HUES48 (cell line): ENCODE measurements at regions not wholly inside any gene's neighbourhood (a gene's known extent, or its start where the extent isn't known, plus 50 kb on each side); places are given as distances from the start of the nearest gene placed in this dataset.

Experiments used
- H3K27ac ChIP-seq: one replicate; pipeline ENCODE4 v1.7.0; 2013; ENCODE audit warnings: low read depth, low read length, inconsistent platforms
- H3K27me3 ChIP-seq: 2 replicates; pipeline ENCODE4 v1.6.1; 2013; ENCODE audit warnings: mild to moderate bottlenecking, low read length; ENCODE audit not compliant: control insufficient read depth, insufficient read depth
- H3K36me3 ChIP-seq: 2 replicates; pipeline ENCODE4 v1.6.1; 2013; ENCODE audit warnings: low read length; ENCODE audit not compliant: control insufficient read depth, insufficient read depth
- H3K4me1 ChIP-seq: 2 replicates; pipeline ENCODE4 v1.6.1; 2013; ENCODE audit warnings: mild to moderate bottlenecking, low read length; ENCODE audit not compliant: control insufficient read depth, insufficient read depth
- H3K4me3 ChIP-seq: 2 replicates; pipeline ENCODE4 v1.5.1; 2013; ENCODE audit warnings: mild to moderate bottlenecking, low read depth, low read length
- H3K9ac ChIP-seq: 2 replicates; pipeline ENCODE4 v1.6.1; 2013; ENCODE audit warnings: mild to moderate bottlenecking, low read depth, low read length, moderate library complexity
- H3K9me3 ChIP-seq: 2 replicates; pipeline ENCODE4 v1.6.1; 2013; ENCODE audit warnings: low read length; ENCODE audit not compliant: control insufficient read depth, insufficient read depth

GRCh38 chr1:164382384-164382783, 176.6 kb upstream of the PBX1 start:
- Histone ChIP-seq H3K4me3 (no peak overlapping the region), H3K27me3 (no peaks in the 10 kb centered on the region), H3K36me3 (no peaks in the 10 kb centered on the region), H3K27ac (no peak overlapping the region), H3K9me3 (no peaks in the 10 kb centered on the region), H3K9ac (no peak overlapping the region), H3K4me1 (no peaks in the 10 kb centered on the region)

- Histone ChIP-seq H3K4me3 (no peak overlapping the region), H3K9ac (no peak overlapping the region)
Observed at GRCh38 chr1:164384262-164384661, 174.7 kb upstream of the PBX1 start.

DNA sequence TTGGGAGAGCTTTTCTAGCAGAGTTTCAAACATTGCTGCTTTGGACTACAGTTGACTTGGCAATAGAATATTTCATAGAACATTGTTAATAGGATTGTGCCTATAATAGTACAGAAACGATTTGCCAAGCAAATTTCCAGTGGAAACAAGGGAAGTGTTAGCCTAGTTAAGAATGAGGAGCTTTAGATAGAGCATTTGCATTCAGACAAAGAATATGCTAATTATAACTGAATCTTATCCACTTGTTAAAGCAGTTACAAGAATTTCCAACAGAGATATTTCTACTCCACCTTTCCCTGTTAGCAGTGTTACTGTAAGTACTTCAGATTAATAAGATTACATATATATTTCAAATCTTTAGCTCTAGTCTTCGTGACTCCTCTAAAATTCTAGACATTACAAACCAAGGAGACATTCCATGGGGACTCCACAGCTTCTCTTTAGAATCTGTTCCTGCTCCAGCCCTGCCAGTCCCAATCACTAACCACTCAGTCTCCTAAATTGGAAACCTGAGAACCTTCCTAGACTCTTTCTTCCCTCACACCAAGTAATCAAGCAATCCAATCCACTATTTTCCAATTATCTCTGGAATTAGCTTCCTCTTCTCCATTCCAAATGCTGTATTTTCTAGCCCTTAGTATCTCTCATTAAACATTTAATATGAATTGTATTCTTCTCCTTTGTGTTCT, 141.8 kb upstream of the PBX1 start:
- H3K36me3 ChIP-seq: no peaks in the 10 kb centered on the region
- H3K27me3 ChIP-seq: no peaks in the 10 kb centered on the region
- no peak overlapping the region for H3K4me3 ChIP-seq
- no peak overlapping the region for H3K27ac ChIP-seq
- H3K9ac ChIP-seq: no peak overlapping the region
- H3K4me1 ChIP-seq: peaks cover 31% of the 10 kb centered on the region
- H3K9me3 ChIP-seq: no peaks in the 10 kb centered on the region

More at GRCh38 chr1:164384262-164384661, 174.7 kb upstream of the PBX1 start:
- no peak overlapping the region for H3K27ac ChIP-seq
- no peaks in the 10 kb centered on the region for H3K27me3 ChIP-seq
- H3K4me1 ChIP-seq: no peaks in the 10 kb centered on the region
- H3K9me3 ChIP-seq: no peaks in the 10 kb centered on the region
- H3K36me3 ChIP-seq: no peaks in the 10 kb centered on the region

DNA sequence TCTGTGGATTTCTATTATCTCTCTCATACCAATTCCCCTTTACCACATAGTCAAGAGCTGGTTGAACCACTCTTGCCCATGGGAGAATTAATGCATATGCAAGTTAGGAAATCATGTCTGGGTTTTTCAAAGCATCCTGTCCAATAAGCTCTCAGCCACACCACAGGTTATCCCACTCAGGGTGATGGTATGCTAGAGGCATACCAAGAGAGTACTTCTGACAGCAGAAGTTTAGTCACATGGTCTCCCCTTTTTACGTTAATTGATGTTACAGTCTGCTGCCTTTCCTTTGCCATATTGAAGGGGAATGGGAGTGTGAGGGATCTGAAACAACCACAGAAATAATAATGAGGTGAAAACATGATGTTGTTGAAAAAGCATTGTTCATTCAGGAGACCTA, 135.8 kb upstream of the PBX1 start:
- H3K4me1 ChIP-seq: peaks cover 24% of the 10 kb centered on the region
- no peak overlapping the region for H3K27ac ChIP-seq
- H3K4me3 ChIP-seq: no peak overlapping the region
- no peaks in the 10 kb centered on the region for H3K27me3 ChIP-seq
- H3K9me3 ChIP-seq: no peaks in the 10 kb centered on the region
- no peak overlapping the region for H3K9ac ChIP-seq
- no peaks in the 10 kb centered on the region for H3K36me3 ChIP-seq

GRCh38 chr1:164433141-164433817, 125.7 kb upstream of the PBX1 start:
- H3K4me3 ChIP-seq: no peak overlapping the region
- H3K4me1 ChIP-seq: no peaks in the 10 kb centered on the region
- H3K27ac ChIP-seq: no peak overlapping the region

DNA sequence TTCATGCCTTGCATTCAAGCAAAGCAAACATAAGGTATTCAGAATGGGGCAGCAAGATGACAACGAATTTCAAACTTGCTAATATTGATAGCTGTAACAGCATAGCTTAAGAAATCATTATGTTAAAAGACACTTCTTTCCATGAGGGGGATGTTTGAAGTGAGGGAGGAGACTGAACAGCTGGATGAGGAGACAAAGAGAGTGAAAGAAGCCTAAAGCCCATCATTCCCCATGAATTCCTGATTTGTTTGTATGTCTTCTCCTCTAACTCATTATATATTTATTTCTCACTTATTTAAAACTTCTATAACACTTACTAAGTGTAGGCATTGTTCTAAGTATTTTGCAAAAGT, 125.2 kb upstream of the PBX1 start:
- no peak overlapping the region for H3K9ac ChIP-seq

More at GRCh38 chr1:164433141-164433817, 125.7 kb upstream of the PBX1 start:
- Histone ChIP-seq H3K36me3 (no peaks in the 10 kb centered on the region), H3K9ac (no peak overlapping the region), H3K27me3 (no peaks in the 10 kb centered on the region), H3K9me3 (no peaks in the 10 kb centered on the region)

GRCh38 chr1:164440232-164440631, 118.8 kb upstream of the PBX1 start:
- no peak overlapping the region for H3K4me3 ChIP-seq
- H3K4me1 ChIP-seq: no peaks in the 10 kb centered on the region
- no peak overlapping the region for H3K9ac ChIP-seq
- no peaks in the 10 kb centered on the region for H3K36me3 ChIP-seq
- H3K27me3 ChIP-seq: no peaks in the 10 kb centered on the region
- H3K9me3 ChIP-seq: no peaks in the 10 kb centered on the region
- H3K27ac ChIP-seq: no peak overlapping the region

More for the DNA sequence above, 125.2 kb upstream of the PBX1 start:
- Histone ChIP-seq H3K4me3 (no peak overlapping the region), H3K27ac (no peak overlapping the region), H3K27me3 (no peaks in the 10 kb centered on the region), H3K4me1 (no peaks in the 10 kb centered on the region), H3K9me3 (no peaks in the 10 kb centered on the region), H3K36me3 (no peaks in the 10 kb centered on the region)

DNA sequence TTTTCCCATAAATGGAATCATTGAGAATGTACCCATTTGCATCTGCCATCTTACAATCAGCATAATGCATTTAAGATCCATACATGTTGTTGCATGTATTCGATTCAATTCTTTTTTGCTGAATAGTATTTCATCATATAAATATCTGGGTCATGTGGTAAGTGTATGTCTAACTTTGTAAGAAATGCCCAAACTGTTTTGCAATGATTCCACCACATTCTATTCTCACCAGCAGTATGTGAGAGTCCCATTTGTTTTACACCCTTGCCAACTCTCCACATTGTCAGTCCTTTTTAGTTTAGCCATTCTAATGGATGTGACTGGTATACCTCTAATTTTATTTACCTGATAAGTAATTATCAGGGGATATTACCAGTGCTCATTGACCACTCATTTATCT, 115.8 kb upstream of the PBX1 start:
- Histone ChIP-seq H3K27me3 (no peaks in the 10 kb centered on the region), H3K9ac (no peak overlapping the region), H3K27ac (no peak overlapping the region)

GRCh38 chr1:164443836-164444235, 115.1 kb upstream of the PBX1 start:
- H3K4me3 ChIP-seq: no peak overlapping the region
- no peaks in the 10 kb centered on the region for H3K9me3 ChIP-seq
- H3K4me1 ChIP-seq: no peaks in the 10 kb centered on the region
- no peak overlapping the region for H3K27ac ChIP-seq
- no peaks in the 10 kb centered on the region for H3K36me3 ChIP-seq
- H3K9ac ChIP-seq: no peak overlapping the region
- no peaks in the 10 kb centered on the region for H3K27me3 ChIP-seq

More for the DNA sequence above, 115.8 kb upstream of the PBX1 start:
- no peak overlapping the region for H3K4me3 ChIP-seq
- no peaks in the 10 kb centered on the region for H3K4me1 ChIP-seq
- H3K9me3 ChIP-seq: no peaks in the 10 kb centered on the region
- no peaks in the 10 kb centered on the region for H3K36me3 ChIP-seq

DNA sequence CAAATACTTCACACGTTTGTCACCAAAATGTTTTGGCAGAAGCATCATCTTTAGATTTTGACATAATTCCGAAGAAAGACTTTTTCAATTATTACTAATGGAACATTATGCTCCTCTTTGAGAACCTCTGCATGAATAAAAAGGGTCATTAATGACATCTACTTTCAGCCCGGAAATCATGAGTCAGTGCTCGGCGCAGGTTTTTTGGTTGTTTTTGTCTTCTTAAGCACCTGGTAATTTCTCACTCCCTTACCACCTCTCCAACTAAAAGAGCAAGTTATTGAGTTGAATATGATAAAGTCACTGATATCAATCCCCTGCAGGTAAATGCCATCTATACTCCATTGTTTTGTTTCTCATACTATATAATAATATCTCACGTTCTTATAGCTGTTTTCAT, 113.0 kb upstream of the PBX1 start:
- Histone ChIP-seq H3K36me3 (no peaks in the 10 kb centered on the region), H3K27me3 (no peaks in the 10 kb centered on the region), H3K9me3 (no peaks in the 10 kb centered on the region), H3K27ac (no peak overlapping the region), H3K4me3 (no peak overlapping the region), H3K4me1 (no peaks in the 10 kb centered on the region), H3K9ac (no peak overlapping the region)

DNA sequence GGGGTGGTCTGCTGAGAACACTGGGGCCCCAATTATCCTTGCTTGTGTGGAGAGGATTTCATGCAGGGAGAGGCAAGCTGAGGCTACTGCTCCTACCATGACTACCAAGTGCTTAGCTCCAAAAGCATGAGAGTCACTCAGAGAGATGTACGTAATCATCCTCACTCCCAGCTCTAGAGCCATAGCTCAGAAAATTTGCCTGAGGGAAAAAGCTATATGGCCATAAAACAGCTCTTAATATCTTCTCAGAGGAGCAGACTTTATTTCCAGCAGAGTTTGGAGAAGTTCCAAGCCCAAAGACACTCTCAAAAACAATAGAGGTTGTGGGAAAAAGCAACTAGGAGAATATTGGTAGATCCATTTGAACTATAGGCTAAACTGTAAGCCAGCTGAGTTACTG, 106.4 kb upstream of the PBX1 start:
- no peak overlapping the region for H3K9ac ChIP-seq
- no peaks in the 10 kb centered on the region for H3K27me3 ChIP-seq
- H3K4me3 ChIP-seq: no peak overlapping the region
- H3K9me3 ChIP-seq: no peaks in the 10 kb centered on the region
- H3K4me1 ChIP-seq: no peaks in the 10 kb centered on the region
- no peaks in the 10 kb centered on the region for H3K36me3 ChIP-seq
- no peak overlapping the region for H3K27ac ChIP-seq
